BLaER1 treated with 17β-estradiol and CSF1 and Interleukin-3, amounts not matched to agents 10 nM and 100 nM (cell line): ENCODE measurements at regions not wholly inside any gene's neighbourhood (a gene's known extent, or its start where the extent isn't known, plus 50 kb on each side); places are given as distances from the start of the nearest gene placed in this dataset.

Experiments
- H3K27ac ChIP-seq, 11 experiments: shearing (Covaris generic); formaldehyde crosslinking; 2 replicates each; pipeline ENCODE4 v1.8.1; 2022
- H3K27me3 ChIP-seq, 11 experiments: shearing (Covaris generic); formaldehyde crosslinking; 2 replicates each; pipeline ENCODE4 v1.8.1; 2022
- H3K36me3 ChIP-seq, 11 experiments: shearing (Covaris generic); formaldehyde crosslinking; 2 replicates each; pipeline ENCODE4 v1.8.1; 2022
- H3K4me1 ChIP-seq, 10 experiments: shearing (Covaris generic); formaldehyde crosslinking; 2 replicates each; pipeline ENCODE4 v1.8.1; 2022
- H3K4me2 ChIP-seq, 11 experiments: shearing (Covaris generic); formaldehyde crosslinking; 2 replicates each; pipeline ENCODE4 v1.8.1; 2022
- H3K4me3 ChIP-seq, 10 experiments: shearing (Covaris generic); formaldehyde crosslinking; 2 replicates each; pipeline ENCODE4 v1.8.1; 2022
- H3K9ac ChIP-seq, 11 experiments: shearing (Covaris generic); formaldehyde crosslinking; 2 replicates each; pipeline ENCODE4 v1.8.1; 2022
- H3K9me3 ChIP-seq, 11 experiments: shearing (Covaris generic); formaldehyde crosslinking; replicated peaks in 1 of 11; 2 replicates each; pipeline ENCODE4 v1.8.1; 2022
- H4K20me1 ChIP-seq, 11 experiments: shearing (Covaris generic); formaldehyde crosslinking; 2 replicates each; pipeline ENCODE4 v1.8.1; 2022
- Cebpa-rat ChIP-seq, 11 experiments: shearing (Covaris generic); IDR thresholded peaks; 2 replicates each; pipeline ENCODE4 v1.8.1; 2022

- Histone ChIP-seq H3K4me2 (no peak overlapping the region), H3K9ac (no peak overlapping the region), H3K4me1 (0 out of 20 replicates have a peak, but pooled peaks cover 0 to 6% (median 0%) of the 10 kb centered on the region in 10 experiments), H3K9me3 (peaks cover 0 to 15% (median 4%) of the 10 kb centered on the region in 11 experiments; a peak in 8 of 22 replicates), H3K27me3 (no peaks in the 10 kb centered on the region), H3K36me3 (no peaks in the 10 kb centered on the region), H3K4me3 (no peak overlapping the region), H4K20me1 (no peaks in the 10 kb centered on the region), H3K27ac (no peak overlapping the region)
- no peak for TF ChIP-seq Cebpa-rat (IDR thresholded peaks at IDR 0.05)
Observed at GRCh38 chrX:67872958-67873357, 329.1 kb downstream of the AR start.

- H3K27ac ChIP-seq: peak overlapping the region in 4 of 11 experiments; percentile 36 to 75 (median 60); a peak in 7 of 22 replicates
- H3K36me3 ChIP-seq: 0 out of 22 replicates have a peak, but pooled peaks cover 0 to 3% (median 0%) of the 10 kb centered on the region in 11 experiments
- H3K4me3 ChIP-seq: no peak overlapping the region
- peaks cover 0 to 7% (median 0%) of the 10 kb centered on the region in 10 experiments; a peak in 2 of 20 replicates for H3K4me1 ChIP-seq
- H3K4me2 ChIP-seq: peak overlapping the region in 2 of 11 experiments; percentile 2 to 30; a peak in 1 of 22 replicates
- no peaks in the 10 kb centered on the region for H3K27me3 ChIP-seq
- H4K20me1 ChIP-seq: no peaks in the 10 kb centered on the region
- H3K9me3 ChIP-seq: peaks cover 72 to 93% (median 82%) of the 10 kb centered on the region in 11 experiments
- peak overlapping the region in 2 of 11 experiments; percentile 23 to 42; a peak in 2 of 22 replicates for H3K9ac ChIP-seq
- no peak for TF ChIP-seq Cebpa-rat (IDR thresholded peaks at IDR 0.05)
Observed at GRCh38 chrX:67892401-67892800, 348.6 kb downstream of the AR start.

GRCh38 chrX:67893931-67894330 lies 350.1 kb downstream of the AR start:
- TF ChIP-seq Cebpa-rat (IDR thresholded peaks at IDR 0.05): no peak
- peaks cover 66 to 87% (median 76%) of the 10 kb centered on the region in 11 experiments for H3K9me3 ChIP-seq
- H3K4me2 ChIP-seq: no peak overlapping the region

GRCh38 chrX:67917421-67918010 lies 373.7 kb downstream of the AR start:
- Histone ChIP-seq H4K20me1 (no peaks in the 10 kb centered on the region), H3K4me3 (no peak overlapping the region), H3K9ac (no peak overlapping the region), H3K4me2 (peak overlapping the region; percentile 19 to 64 (median 47); a peak in 20 of 22 replicates), H3K4me1 (peaks cover 7 to 26% (median 12%) of the 10 kb centered on the region in 10 experiments; a peak in 18 of 20 replicates), H3K36me3 (no peaks in the 10 kb centered on the region), H3K27me3 (no peaks in the 10 kb centered on the region), H3K9me3 (peaks cover 0 to 15% (median 3%) of the 10 kb centered on the region in 11 experiments; a peak in 4 of 22 replicates), H3K27ac (0 out of 22 replicates have a peak overlapping the region, but pooled peaks of 2 of the 11 experiments have one; percentile 6 to 7)
- TF ChIP-seq Cebpa-rat (IDR thresholded peaks at IDR 0.05): no peak

More at GRCh38 chrX:67893931-67894330, 350.1 kb downstream of the AR start:
- Histone ChIP-seq H3K4me1 (peaks cover 0 to 7% (median 0%) of the 10 kb centered on the region in 10 experiments; a peak in 2 of 20 replicates), H3K27me3 (no peaks in the 10 kb centered on the region), H4K20me1 (no peaks in the 10 kb centered on the region), H3K9ac (no peak overlapping the region), H3K27ac (no peak overlapping the region), H3K36me3 (0 out of 22 replicates have a peak, but pooled peaks cover 0 to 3% (median 0%) of the 10 kb centered on the region in 11 experiments), H3K4me3 (no peak overlapping the region)

GRCh38 chrX:67922966-67923365 lies 379.1 kb downstream of the AR start:
- Histone ChIP-seq H3K27ac (peak overlapping the region in 3 of 11 experiments; percentile 25 to 38 (median 28); a peak in 5 of 22 replicates), H3K4me3 (no peak overlapping the region), H3K36me3 (no peaks in the 10 kb centered on the region), H4K20me1 (no peaks in the 10 kb centered on the region), H3K4me1 (peaks cover 2 to 26% (median 3%) of the 10 kb centered on the region in 10 experiments; a peak in 17 of 20 replicates), H3K9ac (no peak overlapping the region), H3K4me2 (peak overlapping the region in 3 of 11 experiments; percentile 18 to 50 (median 32); a peak in 5 of 22 replicates), H3K27me3 (no peaks in the 10 kb centered on the region), H3K9me3 (no peaks in the 10 kb centered on the region)
- peak in 1 of 11 experiments; percentile 55; a peak in 1 of 22 replicates for TF ChIP-seq Cebpa-rat (IDR thresholded peaks at IDR 0.05)

- Histone ChIP-seq H3K9me3 (peaks cover 0 to 7% (median 0%) of the 10 kb centered on the region in 11 experiments; a peak in 3 of 22 replicates), H3K4me2 (no peak overlapping the region), H3K4me3 (no peak overlapping the region), H3K27me3 (no peaks in the 10 kb centered on the region), H3K9ac (no peak overlapping the region), H3K4me1 (no peaks in the 10 kb centered on the region), H3K36me3 (no peaks in the 10 kb centered on the region), H4K20me1 (no peaks in the 10 kb centered on the region), H3K27ac (no peak overlapping the region)
- no peak for TF ChIP-seq Cebpa-rat (IDR thresholded peaks at IDR 0.05)
Observed at GRCh38 chrX:67939270-67939669, 395.4 kb downstream of the AR start.

- H3K4me1 ChIP-seq: no peaks in the 10 kb centered on the region
- TF ChIP-seq Cebpa-rat (IDR thresholded peaks at IDR 0.05): no peak
- no peak overlapping the region for H3K4me3 ChIP-seq
- H3K36me3 ChIP-seq: no peaks in the 10 kb centered on the region
- no peak overlapping the region for H3K4me2 ChIP-seq
- no peaks in the 10 kb centered on the region for H3K9me3 ChIP-seq
- H3K27me3 ChIP-seq: no peaks in the 10 kb centered on the region
- H3K9ac ChIP-seq: no peak overlapping the region
- H3K27ac ChIP-seq: no peak overlapping the region
- H4K20me1 ChIP-seq: no peaks in the 10 kb centered on the region
Observed at GRCh38 chrX:67949270-67949669, 405.4 kb downstream of the AR start.

- no peak for TF ChIP-seq Cebpa-rat (IDR thresholded peaks at IDR 0.05)
- Histone ChIP-seq H3K36me3 (no peaks in the 10 kb centered on the region), H3K4me3 (no peak overlapping the region), H3K4me2 (no peak overlapping the region), H3K9ac (no peak overlapping the region), H3K9me3 (no peaks in the 10 kb centered on the region), H3K27me3 (no peaks in the 10 kb centered on the region), H3K27ac (no peak overlapping the region), H4K20me1 (no peaks in the 10 kb centered on the region), H3K4me1 (no peaks in the 10 kb centered on the region)
Observed at GRCh38 chrX:67953658-67954057, 409.8 kb downstream of the AR start.

- TF ChIP-seq Cebpa-rat (IDR thresholded peaks at IDR 0.05): no peak
- no peak overlapping the region for H3K4me3 ChIP-seq
- H3K9ac ChIP-seq: no peak overlapping the region
- no peaks in the 10 kb centered on the region for H3K4me1 ChIP-seq
- no peaks in the 10 kb centered on the region for H3K36me3 ChIP-seq
- H3K4me2 ChIP-seq: no peak overlapping the region
- no peak overlapping the region for H3K27ac ChIP-seq
- peaks cover 0 to 4% (median 0%) of the 10 kb centered on the region in 11 experiments; a peak in 1 of 22 replicates for H3K9me3 ChIP-seq
- H3K27me3 ChIP-seq: no peaks in the 10 kb centered on the region
- no peaks in the 10 kb centered on the region for H4K20me1 ChIP-seq
Observed at GRCh38 chrX:67961516-67961915, 417.7 kb downstream of the AR start.
